ENCODE measurements at regions not wholly inside any gene's neighbourhood (a gene's known extent, or its start where the extent isn't known, plus 50 kb on each side); places are given as distances from the start of the nearest gene placed in this dataset.

GRCh38 chr14:38120109-38120508, 87.6 kb upstream of the SSTR1 start:
- Histone ChIP-seq H3F3A (ENCODE audit: low read depth) (peaks cover 9% of the 10 kb centered on the region; the same call in 1 of the 2 replicates), H3K9me2 (replicated peaks; ENCODE audit: low read depth, low read length) (no peaks in the 10 kb centered on the region), H4K20me1 (ENCODE audit: insufficient read depth, low read length, poor library complexity, severe bottlenecking) (no peaks in the 10 kb centered on the region), H3K79me2 (ENCODE audit: insufficient read depth, low read length) (no peaks in the 10 kb centered on the region), H3K9ac (ENCODE audit: low read depth, low read length, poor library complexity, severe bottlenecking) (no peak overlapping the region), H3K4me1 (ENCODE audit: insufficient read depth, low read length, poor library complexity, severe bottlenecking) (peaks cover 55% of the 10 kb centered on the region), H3K9me3 (ENCODE audit: insufficient read depth, low read depth, low read length) (peaks cover 3% of the 10 kb centered on the region; the same call in 1 of the 2 replicates), H3K27me3 (ENCODE audit: insufficient read depth, low read length, poor library complexity, severe bottlenecking) (no peaks in the 10 kb centered on the region), H3K4me3 (ENCODE audit: low read length, poor library complexity, severe bottlenecking) (no peak overlapping the region), H2AFZ (ENCODE audit: low read length) (0 out of 2 replicates have a peak overlapping the region, but pooled peaks have one; percentile 48), H3K36me3 (ENCODE audit: insufficient read depth, low read length) (no peaks in the 10 kb centered on the region), H3K4me2 (ENCODE audit: low read depth, low read length, poor library complexity, severe bottlenecking) (peak overlapping the region; percentile 7)
- TF ChIP-seq CTCF (conservative IDR thresholded peaks at IDR 0.05; ENCODE audit: low read length) (no peak), EZH2phosphoT487 (IDR thresholded peaks at IDR 0.05; ENCODE audit: borderline replicate concordance) (no peak)

- H3K9me3 ChIP-seq (ENCODE audit: insufficient read depth, low read depth, low read length) = peaks cover 3% of the 10 kb centered on the region; the same call in 1 of the 2 replicates
- H2AFZ ChIP-seq (ENCODE audit: low read length) = peak overlapping the region; percentile 62
- peaks cover 67% of the 10 kb centered on the region for H3K4me1 ChIP-seq (ENCODE audit: insufficient read depth, low read length, poor library complexity, severe bottlenecking)
- H3F3A ChIP-seq (ENCODE audit: low read depth) = peaks cover 16% of the 10 kb centered on the region; the same call in 1 of the 2 replicates
- no peak overlapping the region for H3K4me3 ChIP-seq (ENCODE audit: low read length, poor library complexity, severe bottlenecking)
- TF ChIP-seq EZH2phosphoT487 (IDR thresholded peaks at IDR 0.05; ENCODE audit: borderline replicate concordance) = no peak
- no peak for TF ChIP-seq CTCF (conservative IDR thresholded peaks at IDR 0.05; ENCODE audit: low read length)
- no peaks in the 10 kb centered on the region for H3K9me2 ChIP-seq (replicated peaks; ENCODE audit: low read depth, low read length)
- H3K79me2 ChIP-seq (ENCODE audit: insufficient read depth, low read length) = no peaks in the 10 kb centered on the region
- H4K20me1 ChIP-seq (ENCODE audit: insufficient read depth, low read length, poor library complexity, severe bottlenecking) = no peaks in the 10 kb centered on the region
- peak overlapping the region; percentile 33 for H3K9ac ChIP-seq (ENCODE audit: low read depth, low read length, poor library complexity, severe bottlenecking)
- H3K4me2 ChIP-seq (ENCODE audit: low read depth, low read length, poor library complexity, severe bottlenecking) = peak overlapping the region; percentile 32
- H3K36me3 ChIP-seq (ENCODE audit: insufficient read depth, low read length) = no peaks in the 10 kb centered on the region
- H3K27me3 ChIP-seq (ENCODE audit: insufficient read depth, low read length, poor library complexity, severe bottlenecking) = no peaks in the 10 kb centered on the region
Observed at GRCh38 chr14:38121320-38122020, 86.2 kb upstream of the SSTR1 start.

GRCh38 chr14:38122241-38122640, 85.5 kb upstream of the SSTR1 start:
- H3F3A ChIP-seq (ENCODE audit: low read depth) = peaks cover 16% of the 10 kb centered on the region; the same call in 1 of the 2 replicates
- peaks cover 3% of the 10 kb centered on the region; the same call in 1 of the 2 replicates for H3K9me3 ChIP-seq (ENCODE audit: insufficient read depth, low read depth, low read length)
- H3K4me3 ChIP-seq (ENCODE audit: low read length, poor library complexity, severe bottlenecking) = no peak overlapping the region
- peak overlapping the region; percentile 32 for H3K4me2 ChIP-seq (ENCODE audit: low read depth, low read length, poor library complexity, severe bottlenecking)
- H2AFZ ChIP-seq (ENCODE audit: low read length) = no peak overlapping the region
- no peaks in the 10 kb centered on the region for H3K79me2 ChIP-seq (ENCODE audit: insufficient read depth, low read length)
- TF ChIP-seq EZH2phosphoT487 (IDR thresholded peaks at IDR 0.05; ENCODE audit: borderline replicate concordance) (no peak), CTCF (conservative IDR thresholded peaks at IDR 0.05; ENCODE audit: low read length) (no peak)
- no peaks in the 10 kb centered on the region for H3K9me2 ChIP-seq (replicated peaks; ENCODE audit: low read depth, low read length)
- no peaks in the 10 kb centered on the region for H4K20me1 ChIP-seq (ENCODE audit: insufficient read depth, low read length, poor library complexity, severe bottlenecking)
- peak overlapping the region; percentile 33 for H3K9ac ChIP-seq (ENCODE audit: low read depth, low read length, poor library complexity, severe bottlenecking)
- H3K27me3 ChIP-seq (ENCODE audit: insufficient read depth, low read length, poor library complexity, severe bottlenecking) = no peaks in the 10 kb centered on the region
- peaks cover 75% of the 10 kb centered on the region for H3K4me1 ChIP-seq (ENCODE audit: insufficient read depth, low read length, poor library complexity, severe bottlenecking)
- no peaks in the 10 kb centered on the region for H3K36me3 ChIP-seq (ENCODE audit: insufficient read depth, low read length)

Data from Loucy (cell line).